ENCODE measurements at regions not wholly inside any gene's neighbourhood (a gene's known extent, or its start where the extent isn't known, plus 50 kb on each side); places are given as distances from the start of the nearest gene placed in this dataset.
"Not testable (repeated sequence)": the region's sequence is repeated elsewhere in the genome, so short reads cannot be mapped to it uniquely, and the experiment has no call there.

DNA sequence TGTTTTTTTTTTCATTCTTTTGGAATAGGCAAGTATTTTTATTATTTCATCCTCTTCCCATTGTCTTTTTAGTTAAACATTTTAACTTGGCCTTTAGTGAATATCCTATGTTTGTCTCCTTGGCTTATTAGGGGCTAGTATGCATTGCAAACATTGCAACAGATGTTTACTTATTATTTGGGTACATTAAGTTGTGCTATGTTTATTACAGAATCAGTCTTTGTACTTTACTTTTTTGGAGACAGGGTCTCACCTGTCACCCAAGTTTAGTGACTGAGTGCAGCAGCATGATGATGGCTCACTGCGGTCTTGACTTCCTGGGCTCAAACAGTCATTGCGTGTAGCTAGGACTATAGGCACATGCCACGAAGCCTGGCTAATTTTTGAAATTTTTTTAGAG lies 51.1 kb upstream of the NUDT6 start:
- intact Hi-C loops (cut with DNase I), result no loop called here
- ATAC-seq (ENCODE audit: poor library complexity) (no peak), DNase-seq (no peak)

DNA sequence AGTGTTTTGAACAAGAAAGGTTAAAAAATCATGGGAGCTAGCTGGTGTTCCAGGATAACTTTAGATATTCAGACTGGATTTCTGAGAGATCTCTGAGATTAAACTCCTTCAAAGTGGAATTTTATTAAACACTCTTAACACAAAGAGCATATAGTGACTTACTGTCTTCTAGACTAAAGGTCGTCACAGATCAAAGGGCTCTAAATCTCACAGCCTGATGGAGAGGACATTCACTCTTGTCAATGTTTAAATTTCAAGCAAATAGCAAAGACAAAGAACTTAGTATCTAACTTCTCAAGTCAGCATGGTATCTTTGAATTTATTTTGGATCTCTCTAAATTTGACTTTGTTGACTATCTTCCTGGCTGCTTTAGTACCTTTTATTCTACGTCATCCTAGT lies 53.7 kb upstream of the NUDT6 start:
- intact Hi-C loops (cut with DNase I), result no loop called here

GRCh38 chr4:122977103-122977502 lies 54.7 kb upstream of the NUDT6 start:
- ATAC-seq (ENCODE audit: poor library complexity) (no peak), DNase-seq (no peak)

More for the DNA sequence above, 53.7 kb upstream of the NUDT6 start:
- DNase-seq (no peak), ATAC-seq (ENCODE audit: poor library complexity) (no peak)

GRCh38 chr4:122978109-122978508 lies 55.7 kb upstream of the NUDT6 start:
- ATAC-seq (ENCODE audit: poor library complexity) (no peak), DNase-seq (no peak)
- intact Hi-C loops (cut with DNase I), result no loop called here

More at GRCh38 chr4:122977103-122977502, 54.7 kb upstream of the NUDT6 start:
- intact Hi-C loops (cut with DNase I), result no loop called here

- no peak for ATAC-seq (ENCODE audit: poor library complexity)
- intact Hi-C loops (cut with DNase I), result no loop called here
- no peak for DNase-seq
Measured at GRCh38 chr4:122978789-122979188, 56.4 kb upstream of the NUDT6 start.

DNA sequence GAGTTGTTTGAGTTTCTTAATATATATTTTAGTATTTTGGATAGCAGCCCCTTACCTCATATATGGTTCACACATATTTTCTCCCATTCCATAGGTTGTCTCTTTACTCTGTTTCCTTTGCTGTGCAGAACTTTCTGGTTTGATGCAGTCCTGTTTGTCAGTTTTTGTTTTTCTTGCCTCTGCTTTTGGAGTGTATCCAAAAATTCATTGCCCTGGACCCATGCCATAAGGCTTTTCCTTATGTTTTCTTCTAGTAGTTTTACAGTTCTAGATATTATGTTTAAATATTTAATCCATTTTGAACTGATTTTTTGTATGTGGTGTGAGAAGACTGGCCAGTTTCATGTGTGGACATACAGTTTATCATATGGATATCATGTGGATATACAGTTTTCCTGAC lies 58.5 kb upstream of the NUDT6 start:
- intact Hi-C loops (cut with DNase I), result no loop called here
- DNase-seq (no peak), ATAC-seq (ENCODE audit: poor library complexity) (no peak)

DNA sequence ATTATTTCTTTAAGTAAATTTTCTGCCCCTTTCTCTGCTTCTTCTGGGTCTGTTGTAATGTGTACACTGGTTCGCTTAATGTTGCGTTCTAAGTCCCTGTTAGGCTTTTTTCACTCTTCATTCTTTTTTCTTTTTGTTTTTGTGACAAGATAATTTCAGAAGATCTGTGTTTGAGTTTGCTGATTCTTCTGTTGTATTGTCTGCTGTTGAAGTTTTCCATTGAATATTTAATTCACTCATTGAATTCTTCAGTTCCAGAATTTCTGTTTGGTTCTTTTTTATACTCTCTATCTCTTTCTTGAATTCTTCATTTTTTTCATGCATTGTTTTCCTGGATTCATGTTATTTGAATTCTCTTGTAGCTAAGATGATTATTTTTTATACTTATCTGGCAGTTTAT lies 66.3 kb upstream of the NUDT6 start:
- no peak for ATAC-seq (ENCODE audit: poor library complexity)
- DNase-seq, result no peak
- intact Hi-C loops (cut with DNase I), result no loop called here

- ATAC-seq (ENCODE audit: poor library complexity) (no peak), DNase-seq (no peak)
- intact Hi-C loops (cut with DNase I), result no loop called here
Measured at GRCh38 chr4:122990891-122991290, 68.5 kb upstream of the NUDT6 start.

GRCh38 chr4:122992057-122992456 lies 69.7 kb upstream of the NUDT6 start:
- DNase-seq (no peak), ATAC-seq (ENCODE audit: poor library complexity) (no peak)
- intact Hi-C loops (cut with DNase I), result no loop called here

DNA sequence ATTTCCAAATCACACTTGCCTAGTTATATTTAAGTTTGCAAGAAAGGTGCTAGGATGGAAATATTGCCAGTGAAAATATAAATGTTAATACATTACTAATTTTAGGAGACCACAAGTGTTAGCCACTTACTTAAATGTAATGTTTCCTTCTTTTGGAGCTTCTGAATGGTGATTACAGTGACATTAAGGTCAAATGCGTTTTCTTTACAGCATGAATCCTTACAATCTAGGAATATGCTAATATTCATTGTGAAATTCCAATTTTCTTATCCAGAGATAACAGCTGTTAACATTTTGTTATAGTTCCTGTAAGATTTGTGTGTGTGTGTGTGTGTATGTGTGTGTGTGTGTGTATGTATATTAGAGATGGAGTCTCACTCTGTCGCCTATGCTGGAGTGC lies 70.2 kb upstream of the NUDT6 start:
- intact Hi-C loops (cut with DNase I), result no loop called here
- no peak for ATAC-seq (ENCODE audit: poor library complexity)
- DNase-seq, result no peak

GRCh38 chr4:122996350-122996749 lies 74.0 kb upstream of the NUDT6 start:
- intact Hi-C loops (cut with DNase I), result no loop called here
- ATAC-seq (ENCODE audit: poor library complexity) (no peak), DNase-seq (no peak)

- ATAC-seq (ENCODE audit: poor library complexity) (no peak), DNase-seq (no peak)
- intact Hi-C loops (cut with DNase I), result no loop called here
Measured at GRCh38 chr4:122997463-122998101, 75.2 kb upstream of the NUDT6 start.

DNA sequence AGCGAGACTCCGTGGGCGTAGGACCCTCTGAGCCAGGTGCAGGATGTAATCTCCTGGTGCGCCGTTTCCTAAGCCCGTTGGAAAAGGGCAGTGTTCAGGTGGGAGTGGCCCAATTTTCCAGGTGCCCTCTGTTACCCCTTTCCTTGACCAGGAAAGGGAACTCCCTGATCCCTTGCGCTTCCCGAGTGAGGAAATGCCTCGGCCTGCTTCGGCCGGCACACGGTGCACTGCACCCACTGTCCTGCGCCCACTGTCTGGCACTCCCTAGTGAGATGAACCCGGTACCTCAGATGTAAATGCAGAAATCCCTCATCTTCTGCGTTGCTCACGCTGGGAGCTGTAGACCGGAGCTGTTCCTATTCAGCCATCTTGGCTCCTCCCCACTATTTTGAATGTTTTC lies 81.7 kb upstream of the NUDT6 start:
- DNase-seq; ATAC-seq (ENCODE audit: poor library complexity); intact Hi-C loops (cut with DNase I): not testable (repeated sequence)

- ATAC-seq (ENCODE audit: poor library complexity); intact Hi-C loops (cut with DNase I): not testable (repeated sequence)
Measured at GRCh38 chr4:123005126-123005525, 82.7 kb upstream of the NUDT6 start.

GRCh38 chr4:123007679-123008078 lies 85.3 kb upstream of the NUDT6 start:
- no peak for ATAC-seq (ENCODE audit: poor library complexity)
- no peak for DNase-seq
- intact Hi-C loops (cut with DNase I), result no loop called here

More at GRCh38 chr4:123005126-123005525, 82.7 kb upstream of the NUDT6 start:
- not testable (repeated sequence) for DNase-seq

- intact Hi-C loops (cut with DNase I); ATAC-seq (ENCODE audit: poor library complexity); DNase-seq: not testable (repeated sequence)
Measured at GRCh38 chr4:123012416-123012815, 90.0 kb upstream of the NUDT6 start.

GRCh38 chr4:123014038-123014437 lies 91.6 kb upstream of the NUDT6 start:
- intact Hi-C loops (cut with DNase I), result no loop called here
- ATAC-seq (ENCODE audit: poor library complexity) (no peak), DNase-seq (no peak)

- no peak for DNase-seq
- intact Hi-C loops (cut with DNase I), result no loop called here
- ATAC-seq (ENCODE audit: poor library complexity), result no peak
Measured at GRCh38 chr4:123017078-123017477, 94.7 kb upstream of the NUDT6 start.

DNA sequence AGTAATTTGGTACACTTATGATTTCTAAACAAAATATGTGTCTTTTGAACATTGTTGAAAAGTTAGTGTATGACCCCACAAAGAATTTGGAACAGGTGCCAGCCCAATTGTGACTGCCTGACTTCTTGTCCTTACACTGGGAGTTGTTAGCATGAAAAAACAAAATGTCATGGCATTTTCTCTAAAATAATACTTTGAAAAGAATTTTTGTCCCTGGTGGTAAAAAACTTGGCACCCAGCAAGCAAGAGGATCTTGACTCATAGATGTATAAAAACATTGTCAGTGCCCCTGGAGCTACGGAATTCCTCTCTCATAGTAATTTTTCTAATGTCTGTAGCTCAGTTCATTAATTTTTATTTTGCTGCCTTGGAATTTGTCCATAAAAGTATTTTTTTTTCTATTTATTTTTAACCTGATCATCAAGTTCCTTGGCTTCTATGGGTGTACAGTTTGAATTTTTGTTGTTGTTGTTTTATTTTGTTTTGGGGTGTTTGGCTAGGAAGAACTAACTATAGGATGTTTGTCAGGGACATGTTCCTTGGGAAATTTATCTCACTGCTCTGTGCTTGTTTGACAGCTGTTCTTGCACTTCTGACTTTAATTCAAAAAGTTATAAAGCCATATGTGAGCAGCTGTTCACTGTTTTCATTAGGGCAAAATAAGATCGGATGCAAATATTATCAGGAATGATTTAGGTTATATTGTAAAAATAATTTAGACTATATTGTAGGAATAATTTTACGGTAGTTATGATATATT lies 95.4 kb upstream of the NUDT6 start:
- DNase-seq (no peak), ATAC-seq (ENCODE audit: poor library complexity) (no peak)
- intact Hi-C loops (cut with DNase I), result no loop called here

GRCh38 chr4:123018396-123018775 lies 96.0 kb upstream of the NUDT6 start:
- DNase-seq (no peak), ATAC-seq (ENCODE audit: poor library complexity) (no peak)
- intact Hi-C loops (cut with DNase I), result no loop called here
